ENCODE measurements at regions not wholly inside any gene's neighbourhood (a gene's known extent, or its start where the extent isn't known, plus 50 kb on each side); places are given as distances from the start of the nearest gene placed in this dataset. TPM values are rescaled to one million over a fixed set of nuclear protein-coding genes. Genes with fewer than 3 reads are reported as not detected.

DNA sequence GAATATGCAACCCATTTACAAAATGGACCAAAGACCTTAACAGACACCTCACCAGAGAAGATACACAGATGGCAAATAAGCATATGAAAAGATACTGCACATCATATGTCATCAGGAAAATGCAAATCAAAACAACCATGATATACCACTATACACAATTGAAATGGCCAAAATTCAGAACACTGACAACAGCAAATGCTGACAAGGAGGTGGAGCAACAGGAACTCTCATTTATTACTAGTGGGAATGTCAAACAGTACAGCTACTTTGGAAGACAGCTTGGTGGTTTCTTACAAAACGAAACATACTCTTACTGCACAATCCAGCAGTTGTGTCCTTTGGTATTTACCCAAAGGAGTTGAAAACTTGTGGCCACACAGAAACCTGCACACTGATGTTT is 50.0 kb upstream of the PCGF5 start:
- ATAC-seq (ENCODE audit: low read depth) = no peak
- CTCF ChIA-PET = interaction anchor here (0.5 to 0.9 kb wide), 2 partner anchors 15 to 31 kb away, joined by 4 to 5 read pairs; no protein-coding TSS in a partner anchor
- no peak overlapping the region for H3K27ac Mint-ChIP-seq

More for the DNA sequence above, 50.0 kb upstream of the PCGF5 start:
- peaks cover 94% of the 10 kb centered on the region for H3K79me2 ChIP-seq (ENCODE audit: control insufficient read depth, insufficient read depth, low read length)
- Mint-ChIP-seq H3K9me3 (ENCODE audit: insufficient read depth) (peaks cover 6% of the 10 kb centered on the region), H3K4me1 (peaks cover 62% of the 10 kb centered on the region), H3K4me3 (no peak overlapping the region), H3K27me3 (no peaks in the 10 kb centered on the region)
- H4K20me1 ChIP-seq (ENCODE audit: control insufficient read depth, insufficient read depth, low read length, poor library complexity, severe bottlenecking) = peaks cover 59% of the 10 kb centered on the region
- no peak for DNase-seq
- H3K36me3 ChIP-seq (replicated peaks in 1 of 2; ENCODE audit: control extremely low read depth in 1 of 2, control insufficient read depth in 1 of 2, extremely low read depth in 1 of 2, insufficient read depth in 2 of 2, low read length in 1 of 2) = peaks cover 0 to 4% of the 10 kb centered on the region in 2 experiments
- H3K27me3 ChIP-seq (replicated peaks in 1 of 4; ENCODE audit: control extremely low read depth in 1 of 4, control insufficient read depth in 3 of 4, insufficient read depth in 4 of 4, low read length in 3 of 4) = no peaks in the 10 kb centered on the region
- no peak overlapping the region for H2AFZ ChIP-seq (ENCODE audit: insufficient read depth, low read depth, low read length, poor library complexity, severe bottlenecking)
- no peak overlapping the region for H3K4me3 ChIP-seq (ENCODE audit: control extremely low read depth in 1 of 5, extremely low read depth in 1 of 5, insufficient read depth in 1 of 5, low read depth in 2 of 5, low read length in 4 of 5)
- H3K9ac ChIP-seq (ENCODE audit: low read length) = no peak overlapping the region
- POLR2A ChIA-PET = no interaction called here
- peaks cover 0 to 5% (median 1%) of the 10 kb centered on the region in 3 donors for H3K9me3 ChIP-seq (ENCODE audit: control extremely low read depth in 1 of 3, control insufficient read depth in 2 of 3, insufficient read depth in 1 of 3, low read length in 2 of 3)
- H3K4me2 ChIP-seq (replicated peaks; ENCODE audit: low read depth, low read length, poor library complexity, severe bottlenecking) = no peak overlapping the region
- no peak for TF ChIP-seq EZH2 (IDR thresholded peaks at IDR 0.05; ENCODE audit: borderline replicate concordance, insufficient read depth, low read depth, low read length, poor library complexity, severe bottlenecking)
- H3K27ac ChIP-seq (ENCODE audit: low read length in 2 of 2) = no peak overlapping the region
- no peaks in the 10 kb centered on the region for H3K4me1 ChIP-seq (ENCODE audit: control insufficient read depth in 2 of 2, insufficient read depth in 2 of 2, low read length in 2 of 2)
- intact Hi-C loops (cut with micrococcal nuclease) = loop anchor here (2.0 kb wide), 1 partner anchor 20 kb away; no protein-coding TSS in a partner anchor
- 100% methylated on average over 1 of the region's 1 CpG for whole genome bisulfite sequencing (ENCODE audit: insufficient coverage)

Small RNA genes lying in the stretch of these regions (small RNA-seq; reads per million reads assigned to genes)
- gene AL365434.2 (ENCODE audit: insufficient read length, low read depth, low replicate concordance) = not detected

Measured in B cell (primary cell).